ENCODE measurements at regions not wholly inside any gene's neighbourhood (a gene's known extent, or its start where the extent isn't known, plus 50 kb on each side); places are given as distances from the start of the nearest gene placed in this dataset.

DNA sequence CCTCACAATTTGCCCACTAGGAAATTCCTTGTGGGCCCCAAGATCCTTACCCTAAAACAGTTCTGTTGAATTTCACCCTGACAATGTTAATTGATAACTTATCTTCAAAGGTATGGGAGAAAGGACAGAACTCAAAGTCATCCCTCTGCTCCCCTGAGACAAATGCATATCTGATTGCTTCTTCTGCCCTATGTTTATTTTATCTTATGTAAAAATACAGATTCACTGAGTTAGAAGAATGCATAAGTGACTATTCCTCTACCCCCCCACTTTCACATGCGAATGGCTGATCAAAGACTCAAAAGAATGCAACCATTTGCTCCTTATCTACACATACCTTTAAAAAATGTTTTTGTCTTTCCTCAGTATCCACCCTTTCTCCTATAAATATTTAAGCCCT, 235.7 kb upstream of the SEMA3C start:
- TF ChIP-seq TAF1 (IDR thresholded peaks at IDR 0.05; ENCODE audit: borderline replicate concordance, insufficient read depth, low read length): no peak
- TF ChIP-seq, protein P1, sequence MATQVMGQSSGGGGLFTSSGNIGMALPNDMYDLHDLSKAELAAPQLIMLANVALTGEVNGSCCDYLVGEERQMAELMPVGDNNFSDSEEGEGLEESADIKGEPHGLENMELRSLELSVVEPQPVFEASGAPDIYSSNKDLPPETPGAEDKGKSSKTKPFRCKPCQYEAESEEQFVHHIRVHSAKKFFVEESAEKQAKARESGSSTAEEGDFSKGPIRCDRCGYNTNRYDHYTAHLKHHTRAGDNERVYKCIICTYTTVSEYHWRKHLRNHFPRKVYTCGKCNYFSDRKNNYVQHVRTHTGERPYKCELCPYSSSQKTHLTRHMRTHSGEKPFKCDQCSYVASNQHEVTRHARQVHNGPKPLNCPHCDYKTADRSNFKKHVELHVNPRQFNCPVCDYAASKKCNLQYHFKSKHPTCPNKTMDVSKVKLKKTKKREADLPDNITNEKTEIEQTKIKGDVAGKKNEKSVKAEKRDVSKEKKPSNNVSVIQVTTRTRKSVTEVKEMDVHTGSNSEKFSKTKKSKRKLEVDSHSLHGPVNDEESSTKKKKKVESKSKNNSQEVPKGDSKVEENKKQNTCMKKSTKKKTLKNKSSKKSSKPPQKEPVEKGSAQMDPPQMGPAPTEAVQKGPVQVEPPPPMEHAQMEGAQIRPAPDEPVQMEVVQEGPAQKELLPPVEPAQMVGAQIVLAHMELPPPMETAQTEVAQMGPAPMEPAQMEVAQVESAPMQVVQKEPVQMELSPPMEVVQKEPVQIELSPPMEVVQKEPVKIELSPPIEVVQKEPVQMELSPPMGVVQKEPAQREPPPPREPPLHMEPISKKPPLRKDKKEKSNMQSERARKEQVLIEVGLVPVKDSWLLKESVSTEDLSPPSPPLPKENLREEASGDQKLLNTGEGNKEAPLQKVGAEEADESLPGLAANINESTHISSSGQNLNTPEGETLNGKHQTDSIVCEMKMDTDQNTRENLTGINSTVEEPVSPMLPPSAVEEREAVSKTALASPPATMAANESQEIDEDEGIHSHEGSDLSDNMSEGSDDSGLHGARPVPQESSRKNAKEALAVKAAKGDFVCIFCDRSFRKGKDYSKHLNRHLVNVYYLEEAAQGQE (IDR thresholded peaks at IDR 0.05; ENCODE audit: insufficient read depth in 1 of 2, low read depth in 2 of 2, low read length in 2 of 2): no peak
- no peak for TF ChIP-seq SIN3A (IDR thresholded peaks at IDR 0.05; ENCODE audit: borderline replicate concordance, insufficient read depth, low read length)
- TF ChIP-seq POLR2AphosphoS5 (IDR thresholded peaks at IDR 0.05; ENCODE audit: low read depth, low read length): no peak

Measured in PFSK-1 (cell line).